NCI-H1930 (cell line): ENCODE measurements at regions not wholly inside any gene's neighbourhood (a gene's known extent, or its start where the extent isn't known, plus 50 kb on each side); places are given as distances from the start of the nearest gene placed in this dataset.

Experiments
- DNase-seq, 2 experiments: peaks; one replicate each; lab custom pipeline; 2025; lab: John Stamatoyannopoulos, UW

DNA sequence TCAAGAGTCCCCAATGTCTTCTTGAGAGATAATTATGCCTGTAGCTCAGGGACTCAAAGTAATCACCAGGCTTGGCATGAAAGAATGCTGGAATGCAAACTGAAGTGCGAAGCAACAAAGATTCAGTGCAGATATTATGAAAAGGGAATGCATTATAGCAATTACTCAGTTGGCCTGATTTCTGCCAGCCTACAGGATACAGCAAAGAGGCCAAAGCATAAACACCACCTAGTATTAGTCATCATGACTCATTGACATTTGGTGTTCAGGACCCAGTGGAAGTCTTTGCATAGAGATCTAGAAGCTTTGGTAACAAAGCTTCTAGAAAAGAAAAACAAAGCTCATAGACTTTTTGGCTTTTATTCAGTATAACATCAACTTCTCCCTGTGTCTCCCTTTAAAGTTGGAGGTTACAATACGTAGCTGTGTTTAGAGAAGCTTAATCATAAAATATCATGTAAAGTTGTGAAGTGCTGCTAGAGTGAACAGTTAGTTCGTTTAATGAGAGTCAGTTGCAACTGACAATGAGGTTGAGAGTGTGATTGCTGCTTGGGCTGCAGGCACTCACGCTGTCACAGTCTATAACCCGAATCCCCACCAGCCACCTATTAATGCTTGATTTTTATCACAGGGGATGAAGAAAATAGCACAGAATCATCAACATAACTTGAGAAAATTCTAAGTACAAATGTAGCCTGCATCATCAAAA, 932.7 kb downstream of the TFAP2A start:
- DNase-seq = no peak

DNA sequence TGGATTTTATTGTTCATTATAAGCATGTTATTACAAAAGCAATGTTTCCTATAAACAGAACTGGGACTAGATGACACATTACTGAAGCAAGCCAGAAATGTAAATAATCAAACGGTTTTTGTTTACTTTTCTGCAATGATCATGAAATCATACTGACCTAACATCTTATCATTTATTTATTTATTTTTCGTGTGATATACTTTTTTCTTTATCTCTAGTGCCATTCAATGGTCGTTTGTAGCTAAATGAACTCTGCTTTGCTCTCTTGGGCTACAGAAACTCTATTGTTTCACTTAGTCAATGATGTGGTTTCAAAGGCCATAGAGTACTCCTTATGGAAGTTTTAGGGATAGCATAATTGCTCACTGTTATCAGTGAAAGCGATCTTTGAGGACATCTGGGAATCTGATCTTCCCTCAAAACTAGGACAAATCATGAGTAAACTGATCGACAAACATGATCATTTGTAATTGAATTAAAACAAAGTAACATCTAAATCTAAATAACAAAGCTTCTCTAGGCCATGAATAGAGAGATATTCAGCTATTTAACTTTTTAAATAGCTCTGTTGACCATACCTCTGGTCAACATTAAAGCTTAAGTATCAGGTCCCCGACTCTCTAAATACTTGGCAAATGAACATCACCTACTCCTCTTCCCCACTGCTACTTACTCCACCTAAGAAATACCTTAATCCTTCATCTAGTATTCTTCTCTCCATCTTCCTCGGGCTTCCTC, 933.4 kb downstream of the TFAP2A start:
- no peak for DNase-seq

DNA sequence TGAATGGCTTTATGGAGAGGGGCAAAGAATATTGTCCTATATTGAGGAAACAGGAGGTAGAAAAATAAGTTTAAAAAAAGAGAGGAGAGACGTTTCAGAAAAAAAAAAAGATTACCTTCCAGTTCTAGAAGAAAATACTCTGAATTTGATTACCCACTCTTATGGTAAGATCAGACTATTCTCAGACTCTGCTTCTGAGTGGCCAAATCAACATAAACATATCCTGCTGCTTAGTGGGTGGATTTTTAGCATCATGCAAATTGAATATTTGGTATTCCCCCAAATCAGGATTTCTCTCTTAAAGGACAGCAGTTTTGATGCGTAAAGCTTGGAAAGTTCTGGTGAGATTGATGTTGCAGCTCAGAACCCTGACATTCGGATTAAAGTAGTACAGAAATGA, 946.6 kb downstream of the TFAP2A start:
- DNase-seq = no peak

DNA sequence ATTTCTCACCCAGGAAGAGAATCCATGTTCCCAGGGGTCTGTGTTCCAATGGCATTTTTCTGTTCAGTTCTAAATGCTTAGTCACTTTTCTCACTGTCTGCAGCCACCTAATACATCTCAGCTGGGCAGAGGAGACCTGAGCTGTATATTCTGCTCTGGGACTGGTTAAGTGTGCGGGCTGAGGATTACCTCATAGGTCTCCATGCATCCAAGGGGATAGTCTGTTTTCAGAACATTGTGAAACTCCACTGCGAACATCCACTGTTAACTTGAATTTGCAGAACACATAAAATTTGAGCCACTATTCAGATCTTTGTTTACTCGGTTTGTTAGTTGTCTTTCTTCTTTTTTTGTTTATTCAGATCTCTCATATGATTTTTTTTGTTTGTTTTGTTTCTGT, 947.1 kb downstream of the TFAP2A start:
- DNase-seq = no peak

DNA sequence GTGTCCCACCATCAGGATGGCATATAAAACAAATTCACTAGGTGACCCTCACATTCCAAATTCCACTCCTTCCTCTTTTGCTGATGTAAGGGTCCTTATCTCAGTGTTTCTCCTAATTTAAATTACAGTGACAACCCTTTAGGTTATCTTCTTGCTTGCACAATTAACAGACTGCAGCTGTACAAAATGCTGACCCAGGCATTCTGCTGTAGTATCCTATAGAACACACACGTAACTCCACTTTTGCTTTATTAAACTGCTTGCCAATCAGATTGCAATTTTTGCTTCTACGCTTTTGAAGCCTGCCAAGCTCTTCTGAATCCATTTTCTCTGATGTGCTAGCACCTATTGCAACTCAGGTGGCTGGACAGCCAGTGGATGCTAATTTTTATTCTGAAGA, 950.3 kb downstream of the TFAP2A start:
- DNase-seq = no peak

DNA sequence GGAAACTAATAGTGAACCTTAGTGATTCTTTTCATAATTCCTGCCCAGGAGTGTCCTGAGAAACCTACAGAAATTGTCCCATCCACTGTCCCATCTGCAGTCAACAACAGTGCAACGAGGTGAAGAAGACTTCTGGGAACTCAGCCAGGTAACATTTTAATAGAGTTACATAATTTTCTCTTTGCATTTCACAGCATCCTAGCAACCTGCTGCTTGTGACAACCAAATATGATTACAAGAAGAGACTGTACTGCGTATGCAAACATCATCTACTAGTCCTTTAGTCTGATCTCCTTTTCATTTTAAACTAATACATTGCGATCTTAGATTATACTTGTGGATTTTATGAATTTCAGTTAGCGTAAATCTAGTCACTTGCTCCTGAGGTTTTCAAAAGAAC, 951.6 kb downstream of the TFAP2A start:
- no peak for DNase-seq

DNA sequence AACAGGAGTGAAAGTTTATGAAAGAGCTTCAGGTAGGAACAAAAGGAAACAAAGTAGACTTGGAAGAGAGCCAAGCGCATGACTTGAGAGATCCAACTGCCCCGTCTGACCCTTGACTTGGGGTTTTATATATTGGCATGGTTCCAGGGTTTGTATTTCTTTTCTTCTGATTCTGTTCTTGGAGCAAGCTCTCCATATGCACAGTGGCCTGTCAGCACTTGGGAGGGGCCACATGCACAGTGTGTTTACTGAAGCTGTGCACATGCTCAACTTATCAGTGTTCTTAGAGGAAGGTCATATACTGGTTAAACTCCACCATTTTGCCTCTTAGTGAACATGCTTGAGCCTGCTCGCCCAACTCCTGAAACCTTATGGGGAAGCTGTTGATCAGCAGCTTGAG, 953.7 kb downstream of the TFAP2A start:
- no peak for DNase-seq

DNA sequence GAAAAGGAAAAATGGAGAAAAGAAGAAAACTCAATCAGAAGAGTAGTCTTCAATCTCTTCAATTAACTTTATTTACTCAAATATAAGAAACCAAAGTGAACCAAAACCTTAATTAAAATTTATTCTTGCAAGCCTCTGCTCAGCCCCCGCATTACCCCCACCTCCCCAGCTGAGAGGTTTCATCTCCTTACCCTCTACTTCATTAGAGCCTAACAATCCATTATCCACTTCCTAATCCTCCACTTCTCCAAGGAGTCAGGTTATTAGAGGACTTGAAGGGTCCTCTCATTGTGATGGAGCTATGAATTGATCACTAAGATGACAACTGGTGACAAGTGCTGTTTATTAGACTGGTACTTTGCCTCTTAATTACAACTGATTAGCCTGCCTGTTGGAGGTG, 956.5 kb downstream of the TFAP2A start:
- no peak for DNase-seq

DNA sequence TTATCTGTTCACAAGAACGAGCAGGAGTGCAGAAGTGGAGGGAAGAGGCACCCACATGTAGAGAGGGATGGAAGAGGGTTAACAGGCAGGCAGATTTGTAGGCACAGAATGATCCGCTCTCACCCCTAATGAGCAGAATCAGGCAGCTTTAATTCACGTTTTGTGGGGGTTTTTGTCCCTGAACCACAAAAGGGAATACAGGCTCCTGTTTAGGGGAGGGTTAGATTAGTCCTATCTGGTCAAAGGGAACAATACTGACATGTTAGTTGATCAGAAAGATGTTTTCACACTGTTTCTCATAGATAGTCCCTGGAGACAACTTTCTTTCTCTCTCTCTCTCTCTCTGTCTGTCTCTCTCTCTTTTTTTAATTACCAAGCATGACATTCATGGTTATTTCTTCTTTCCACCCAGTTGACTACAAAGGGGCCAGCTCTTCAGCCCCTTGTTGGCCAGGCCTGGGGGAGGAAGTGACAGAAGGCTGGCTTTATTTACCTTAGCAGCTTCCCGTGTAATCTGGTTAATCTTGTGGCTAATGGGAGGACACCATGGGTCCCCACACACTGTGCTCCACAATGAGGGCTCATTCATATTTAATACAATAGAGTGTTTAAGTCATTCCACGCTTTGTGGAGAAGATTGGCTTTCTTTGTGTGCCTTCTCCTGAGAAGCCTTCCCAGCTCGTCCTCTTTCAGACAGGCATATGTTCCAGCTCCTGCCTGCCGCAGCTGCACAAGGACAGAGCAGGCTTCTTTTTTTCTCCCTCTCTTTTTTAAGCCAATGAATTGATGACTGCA, 958.8 kb downstream of the TFAP2A start:
- peak; percentile 87 to 95 for DNase-seq

DNA sequence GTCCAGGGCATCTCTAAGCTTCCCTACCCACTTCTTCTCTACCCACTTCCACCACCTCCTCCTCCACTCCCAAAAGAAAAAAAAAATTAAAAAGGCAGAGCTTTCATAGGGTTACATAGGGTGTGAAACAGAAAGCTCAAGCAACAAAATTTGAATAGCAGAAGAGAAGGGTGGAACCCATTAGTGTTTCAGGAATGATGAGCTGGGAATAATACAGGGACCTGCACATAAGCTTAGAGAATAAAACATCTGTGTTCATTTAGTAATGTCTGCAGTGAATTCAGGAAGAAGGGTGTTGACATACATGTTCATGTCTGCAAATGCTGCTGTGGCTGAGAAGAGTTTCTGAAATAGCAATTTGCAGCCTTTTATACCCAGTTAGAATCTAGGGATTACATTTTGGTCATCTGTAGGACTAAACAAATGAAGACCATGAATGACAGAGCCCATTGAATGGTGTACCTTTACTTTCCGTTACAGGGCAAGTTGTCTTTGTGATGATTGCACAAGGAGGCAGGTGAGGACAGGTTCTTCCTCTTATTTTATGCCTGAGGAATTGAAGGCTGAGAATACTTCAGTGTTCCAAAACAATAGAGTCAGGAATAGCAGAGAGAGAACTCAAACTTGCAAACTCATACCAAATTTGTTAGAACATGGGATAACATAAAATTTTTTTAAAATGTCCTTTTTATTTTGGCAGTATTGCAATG, 975.1 kb downstream of the TFAP2A start:
- DNase-seq = no peak

DNA sequence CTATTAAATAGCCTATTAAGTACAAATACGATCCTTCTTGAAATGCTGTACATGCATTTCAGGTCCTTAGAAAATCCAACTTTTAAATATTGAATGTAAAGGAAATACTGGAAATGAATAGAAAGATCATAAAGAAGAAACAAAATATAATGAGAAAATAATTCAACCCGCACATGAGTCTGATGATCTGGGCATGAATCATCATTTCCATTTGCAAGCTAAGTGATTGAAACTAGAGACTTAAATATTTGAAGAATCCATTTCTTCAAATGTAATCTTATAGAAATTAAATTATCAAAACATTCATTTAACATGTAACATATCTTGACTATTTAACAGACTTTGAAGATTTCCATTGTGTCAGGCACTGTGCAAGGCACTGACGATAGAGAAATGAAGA, 977.0 kb downstream of the TFAP2A start:
- no peak for DNase-seq

DNA sequence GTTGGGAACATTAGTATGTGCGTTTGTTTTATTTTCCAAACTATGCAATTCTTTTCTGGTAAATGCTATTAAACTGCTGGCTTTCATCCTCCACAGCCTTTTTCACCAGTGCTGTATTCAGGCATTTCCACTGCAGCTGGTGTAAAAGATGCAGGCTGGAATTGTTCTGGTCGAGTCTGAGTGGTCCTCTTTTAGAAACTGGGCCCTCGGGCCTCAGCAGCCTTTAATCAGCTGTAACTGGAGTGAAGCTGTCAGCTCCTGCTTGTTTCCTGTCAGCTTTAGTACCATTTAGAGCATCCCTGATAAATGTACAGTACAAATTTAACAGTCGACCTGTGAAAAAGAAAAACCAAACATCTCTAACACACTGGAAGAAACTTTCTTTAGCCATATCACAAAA, 979.6 kb downstream of the TFAP2A start:
- DNase-seq = no peak

DNA sequence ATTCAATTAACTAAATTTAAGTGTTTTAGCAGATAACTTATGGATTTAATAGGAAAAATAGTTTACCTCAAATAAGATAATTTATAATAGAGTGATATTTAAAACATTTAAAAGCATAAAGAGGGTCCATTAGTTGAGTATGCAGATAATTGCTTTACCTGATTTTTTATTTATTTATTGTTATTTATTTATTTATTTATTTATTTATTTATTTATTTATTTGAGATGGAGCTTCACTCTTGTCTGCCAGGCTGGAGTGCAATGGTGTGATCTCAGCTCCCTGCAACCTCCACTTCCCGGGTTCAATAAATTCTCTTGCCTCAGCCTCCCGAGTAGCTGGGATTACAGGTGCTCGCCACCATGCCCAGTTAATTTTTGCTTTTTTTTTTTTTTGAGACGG, 982.9 kb downstream of the TFAP2A start:
- DNase-seq = no peak

DNA sequence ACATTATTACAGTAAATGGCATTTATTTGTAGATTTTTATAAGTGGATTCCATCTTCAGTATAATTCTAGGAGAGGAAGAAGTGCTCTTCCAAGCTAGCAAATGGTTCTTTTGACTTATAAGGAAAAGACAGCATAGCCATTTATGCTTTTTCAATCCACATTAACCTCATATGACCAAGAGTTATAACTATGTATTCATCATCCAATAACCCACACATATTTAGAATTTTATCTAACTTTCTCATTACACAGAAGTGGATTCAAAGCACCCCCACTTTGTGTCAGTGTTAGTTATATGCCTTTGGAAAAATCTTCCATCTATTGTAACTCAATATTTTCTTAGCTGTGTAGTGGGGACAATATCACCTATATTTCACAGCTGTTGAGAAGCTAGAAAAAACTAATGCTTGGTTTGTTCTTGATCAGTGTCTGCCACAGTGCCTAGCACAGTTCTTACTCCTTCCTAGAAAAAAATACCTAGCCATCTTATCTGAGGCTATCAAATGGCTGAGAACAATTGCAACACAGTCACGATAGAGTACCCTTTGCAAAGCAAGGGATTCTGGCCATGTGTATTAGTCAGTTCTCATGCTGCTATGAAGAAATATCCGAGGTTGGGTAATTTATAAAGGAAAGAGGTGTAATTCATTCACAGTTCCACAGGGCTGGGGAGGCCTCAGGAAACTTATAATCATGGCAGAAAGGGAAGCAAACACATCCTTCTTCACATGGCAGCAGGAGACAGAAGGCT, 986.3 kb downstream of the TFAP2A start:
- DNase-seq = no peak

DNA sequence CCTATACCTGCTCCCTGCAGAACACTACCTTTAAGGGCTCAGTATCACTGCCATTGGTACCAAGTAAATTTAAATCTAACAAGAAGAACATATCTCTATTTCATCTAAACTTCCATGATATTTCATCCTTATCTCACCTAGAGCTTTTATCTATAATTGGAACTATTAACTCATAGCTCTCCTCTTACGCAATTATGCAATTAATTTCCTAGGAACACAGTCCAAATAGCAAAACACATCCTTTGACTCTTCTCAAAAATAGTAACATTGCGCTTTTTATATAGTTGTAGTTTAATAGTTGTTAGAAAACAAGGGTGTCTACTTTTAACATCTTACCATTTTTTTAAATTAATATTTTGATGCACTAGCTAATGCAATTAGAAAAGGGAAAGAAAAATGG, 986.8 kb upstream of the SLC35B3 start:
- no peak for DNase-seq

DNA sequence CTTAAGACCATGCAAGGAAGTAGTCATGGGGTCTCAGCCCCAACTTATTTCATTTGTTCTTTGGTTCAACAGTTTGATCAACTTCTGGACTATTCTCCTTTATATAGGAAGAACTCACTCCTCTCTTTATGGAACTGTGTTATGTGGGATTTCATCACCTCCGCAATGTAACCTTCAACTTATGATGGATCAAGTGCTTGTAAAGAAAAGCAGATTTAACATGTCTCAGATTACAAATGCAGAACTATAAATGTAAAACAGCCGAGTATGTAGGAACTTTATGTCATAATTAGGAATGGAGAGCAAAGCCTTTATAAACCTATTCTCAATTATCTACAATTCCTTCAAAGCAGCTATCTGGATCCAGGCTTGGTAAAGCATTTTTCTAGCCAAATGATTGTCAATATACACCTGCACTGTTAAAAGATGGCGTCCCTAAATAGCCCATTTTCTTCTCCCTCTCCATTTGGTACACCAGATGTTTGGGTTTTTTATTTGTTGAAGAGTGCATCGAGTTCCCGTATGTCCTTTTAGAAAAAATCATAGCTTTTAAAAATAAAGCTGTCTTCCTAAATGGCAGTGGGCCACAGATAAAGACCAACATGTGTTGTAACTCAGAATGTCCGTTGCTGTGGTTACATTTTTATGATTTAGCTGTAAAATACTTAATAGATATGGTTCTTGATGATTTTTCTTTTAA, 985.1 kb upstream of the SLC35B3 start:
- DNase-seq = no peak

DNA sequence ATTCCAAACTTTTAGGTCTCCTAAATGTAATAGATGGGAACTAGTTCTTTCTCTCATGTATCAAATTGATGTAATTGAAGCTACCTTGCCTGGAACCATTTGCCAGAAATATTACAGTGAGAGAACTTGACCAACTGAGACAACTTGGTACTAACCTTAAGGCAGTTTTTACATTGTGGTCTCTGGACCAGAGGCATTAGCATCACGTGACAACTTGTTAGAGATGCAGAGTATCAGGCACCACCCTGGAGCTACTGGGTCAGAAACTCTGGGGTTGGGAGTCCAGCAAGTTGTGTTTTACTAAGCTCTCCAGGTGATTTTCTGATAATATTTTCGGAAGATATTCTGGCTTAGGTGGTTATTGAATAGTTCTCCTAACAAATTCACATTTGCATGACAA, 982.1 kb upstream of the SLC35B3 start:
- DNase-seq = no peak

DNA sequence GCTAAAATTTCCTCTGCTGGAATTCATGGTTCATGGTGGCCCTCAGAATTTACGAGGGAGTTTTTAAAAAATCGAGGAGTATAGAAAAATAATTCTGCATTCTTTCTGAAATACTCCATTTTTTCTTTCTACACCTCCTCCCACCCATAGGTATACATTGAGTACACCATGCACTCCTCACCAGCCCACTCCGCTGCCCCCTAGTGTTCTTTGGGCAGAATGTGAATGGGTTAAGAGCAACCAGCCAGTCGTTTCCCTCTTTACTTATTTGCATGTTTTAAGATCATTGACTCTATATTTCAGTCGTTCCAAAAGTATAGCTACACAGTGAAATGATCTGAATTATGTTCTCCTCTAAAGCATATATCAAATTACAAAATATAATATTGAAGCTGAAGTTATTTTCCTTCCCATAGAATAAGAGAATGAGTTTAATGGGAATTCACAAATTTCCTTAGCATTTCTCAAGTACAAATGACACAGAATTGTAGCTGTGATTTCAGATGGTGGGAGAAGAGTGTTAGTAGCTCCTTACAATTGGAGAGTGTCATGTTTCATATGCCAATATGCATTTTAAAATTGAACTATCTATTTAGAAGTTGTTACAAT, 977.7 kb upstream of the SLC35B3 start:
- DNase-seq = no peak

DNA sequence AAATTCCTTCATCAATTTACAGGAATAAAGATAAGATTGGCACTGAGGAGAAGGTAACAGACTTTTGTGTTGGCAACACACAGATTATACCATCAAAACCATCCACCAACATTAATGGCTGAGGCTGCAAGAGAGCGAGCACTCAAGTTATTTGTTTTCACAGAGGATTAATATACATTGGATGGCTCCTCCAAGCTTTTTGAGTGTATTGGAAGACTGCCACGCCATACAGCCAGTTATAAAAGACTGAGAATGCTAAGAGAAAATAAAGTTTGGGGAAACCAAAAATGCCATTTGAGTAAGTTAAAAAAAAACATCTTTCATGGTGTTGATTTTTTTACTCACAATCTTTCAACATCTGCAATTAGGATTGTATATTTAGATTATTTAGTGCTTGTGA, 973.8 kb upstream of the SLC35B3 start:
- DNase-seq = no peak

DNA sequence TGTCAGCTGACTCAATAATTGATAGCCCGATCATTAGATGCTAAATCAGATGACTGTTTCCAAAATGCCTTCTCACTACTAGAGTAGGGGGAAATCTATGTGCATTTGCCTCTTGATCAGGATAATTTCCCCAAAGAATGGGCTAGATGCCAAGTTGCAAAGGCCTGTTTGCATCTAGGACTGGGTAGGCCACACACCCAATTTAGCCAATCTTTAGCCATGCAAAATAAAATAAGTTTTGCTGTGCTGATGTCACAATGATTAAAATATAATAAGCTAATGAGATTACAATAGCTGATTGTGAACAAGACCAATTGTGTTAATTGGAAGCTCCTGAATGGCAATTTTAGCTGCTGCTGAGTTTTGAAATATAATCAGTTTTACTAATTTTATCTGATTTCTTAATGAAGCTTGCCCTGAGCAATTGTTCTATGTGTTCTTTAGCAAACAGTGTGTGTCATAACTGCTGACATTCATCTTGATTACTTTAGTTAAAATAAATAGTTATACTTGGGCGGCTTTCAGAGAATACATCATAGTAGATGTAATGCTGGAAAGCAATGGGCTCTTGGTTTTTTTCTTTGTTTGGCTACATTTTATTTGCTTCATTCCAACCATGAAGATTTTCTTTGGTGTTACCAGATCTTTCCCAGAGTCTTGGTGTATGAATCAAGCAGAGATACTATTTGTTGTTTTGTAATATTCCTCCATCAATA, 973.2 kb upstream of the SLC35B3 start:
- peak in 1 of 2 experiments; percentile 22 for DNase-seq
